ENCODE measurements at regions not wholly inside any gene's neighbourhood (a gene's known extent, or its start where the extent isn't known, plus 50 kb on each side); places are given as distances from the start of the nearest gene placed in this dataset.

DNA sequence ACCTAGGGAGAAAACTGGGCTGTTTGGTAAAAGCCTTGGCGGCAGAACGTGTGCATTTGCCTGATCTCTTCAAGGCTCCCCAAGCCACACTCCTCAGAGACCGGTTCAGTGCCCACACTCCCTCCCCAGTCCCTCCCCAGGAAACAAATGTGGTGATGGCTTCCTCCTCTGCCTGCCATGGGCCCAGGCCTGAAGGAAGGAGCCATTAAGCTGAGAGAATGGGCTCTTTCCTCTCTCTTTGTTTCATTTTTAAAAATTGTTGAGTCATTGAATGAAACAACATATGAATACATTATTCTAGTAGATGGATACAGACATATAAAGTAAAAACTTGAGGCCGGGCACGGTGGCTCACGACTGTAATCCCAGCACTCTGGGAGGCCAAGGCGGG is 50.6 kb upstream of the YWHAQ start:
- TF ChIP-seq, protein P1, sequence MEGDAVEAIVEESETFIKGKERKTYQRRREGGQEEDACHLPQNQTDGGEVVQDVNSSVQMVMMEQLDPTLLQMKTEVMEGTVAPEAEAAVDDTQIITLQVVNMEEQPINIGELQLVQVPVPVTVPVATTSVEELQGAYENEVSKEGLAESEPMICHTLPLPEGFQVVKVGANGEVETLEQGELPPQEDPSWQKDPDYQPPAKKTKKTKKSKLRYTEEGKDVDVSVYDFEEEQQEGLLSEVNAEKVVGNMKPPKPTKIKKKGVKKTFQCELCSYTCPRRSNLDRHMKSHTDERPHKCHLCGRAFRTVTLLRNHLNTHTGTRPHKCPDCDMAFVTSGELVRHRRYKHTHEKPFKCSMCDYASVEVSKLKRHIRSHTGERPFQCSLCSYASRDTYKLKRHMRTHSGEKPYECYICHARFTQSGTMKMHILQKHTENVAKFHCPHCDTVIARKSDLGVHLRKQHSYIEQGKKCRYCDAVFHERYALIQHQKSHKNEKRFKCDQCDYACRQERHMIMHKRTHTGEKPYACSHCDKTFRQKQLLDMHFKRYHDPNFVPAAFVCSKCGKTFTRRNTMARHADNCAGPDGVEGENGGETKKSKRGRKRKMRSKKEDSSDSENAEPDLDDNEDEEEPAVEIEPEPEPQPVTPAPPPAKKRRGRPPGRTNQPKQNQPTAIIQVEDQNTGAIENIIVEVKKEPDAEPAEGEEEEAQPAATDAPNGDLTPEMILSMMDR (IDR thresholded peaks at IDR 0.05; ENCODE audit: low read length, missing control alignments): no peak
- H3K4me3 ChIP-seq (replicated peaks; ENCODE audit: low read depth, low read length): no peak overlapping the region
- no peak for DNase-seq (ENCODE audit: low read depth)

DNA sequence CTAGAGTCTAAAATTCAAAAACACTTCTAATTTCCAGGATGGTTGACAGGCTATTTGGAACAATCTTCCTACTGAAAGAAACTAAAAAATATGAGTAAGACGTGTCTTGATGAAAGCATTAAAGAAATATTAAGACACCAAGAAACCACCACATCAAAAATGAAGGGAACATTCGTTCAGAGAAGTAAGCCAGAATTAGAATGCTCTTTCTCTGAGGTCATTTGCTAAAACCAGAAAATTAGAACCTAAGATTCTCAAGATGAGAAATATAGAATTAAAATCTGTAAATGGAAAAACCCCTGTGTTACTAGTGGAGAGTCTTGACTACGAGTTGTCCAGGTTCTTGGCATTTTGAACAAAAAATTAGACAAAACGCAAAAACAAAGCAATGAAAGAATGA is 54.8 kb upstream of the YWHAQ start:
- TF ChIP-seq, protein P1 (IDR thresholded peaks at IDR 0.05; ENCODE audit: low read length, missing control alignments): no peak

DNA sequence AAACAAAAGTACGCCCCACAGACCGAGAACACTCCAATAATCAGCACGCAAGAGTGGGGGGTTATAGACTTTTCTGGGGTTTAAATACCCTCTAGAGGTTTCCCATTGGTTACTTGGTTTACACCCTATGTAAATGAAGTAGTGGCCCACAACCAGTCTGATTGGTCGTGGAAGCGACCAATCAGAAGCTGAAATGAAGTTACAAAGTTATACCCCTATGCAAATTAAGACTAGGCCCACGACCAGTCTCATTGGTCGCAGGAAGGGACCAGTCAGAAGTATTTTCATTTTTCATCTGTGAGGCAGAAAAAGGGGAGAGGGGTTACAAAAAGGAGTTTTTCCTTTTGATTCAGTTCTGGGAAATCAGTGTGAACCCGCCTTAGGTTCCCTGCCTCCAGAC is 55.3 kb upstream of the YWHAQ start:
- H3K4me3 ChIP-seq (replicated peaks; ENCODE audit: low read depth, low read length): no peak overlapping the region
- TF ChIP-seq, protein P1 (IDR thresholded peaks at IDR 0.05; ENCODE audit: low read length, missing control alignments): no peak
- DNase-seq (ENCODE audit: low read depth): no peak

More for the DNA sequence above, 54.8 kb upstream of the YWHAQ start:
- no peak for DNase-seq (ENCODE audit: low read depth)
- H3K4me3 ChIP-seq (replicated peaks; ENCODE audit: low read depth, low read length): no peak overlapping the region

DNA sequence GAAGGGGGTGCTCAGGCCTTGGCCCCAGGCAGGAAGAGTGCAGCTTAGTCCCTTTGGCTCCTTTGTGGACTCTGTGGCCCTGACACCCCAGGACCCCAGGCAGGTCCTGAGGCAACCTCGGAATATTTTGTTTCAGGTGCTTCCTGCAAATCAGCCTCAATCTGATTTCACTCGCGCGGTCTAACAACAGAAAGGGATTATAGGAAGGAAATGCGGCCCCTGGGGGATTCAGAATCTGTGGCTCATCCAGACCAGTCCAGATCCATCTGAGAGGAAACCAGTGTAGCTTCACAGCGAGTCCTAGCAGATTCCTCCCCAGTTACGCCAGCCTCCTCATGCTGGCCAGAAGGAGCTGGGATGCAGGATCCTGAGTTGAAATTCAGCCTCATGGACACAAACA is 59.5 kb upstream of the YWHAQ start:
- no peak overlapping the region for H3K4me3 ChIP-seq (replicated peaks; ENCODE audit: low read depth, low read length)
- TF ChIP-seq, protein P1 (IDR thresholded peaks at IDR 0.05; ENCODE audit: low read length, missing control alignments): no peak
- no peak for DNase-seq (ENCODE audit: low read depth)

DNA sequence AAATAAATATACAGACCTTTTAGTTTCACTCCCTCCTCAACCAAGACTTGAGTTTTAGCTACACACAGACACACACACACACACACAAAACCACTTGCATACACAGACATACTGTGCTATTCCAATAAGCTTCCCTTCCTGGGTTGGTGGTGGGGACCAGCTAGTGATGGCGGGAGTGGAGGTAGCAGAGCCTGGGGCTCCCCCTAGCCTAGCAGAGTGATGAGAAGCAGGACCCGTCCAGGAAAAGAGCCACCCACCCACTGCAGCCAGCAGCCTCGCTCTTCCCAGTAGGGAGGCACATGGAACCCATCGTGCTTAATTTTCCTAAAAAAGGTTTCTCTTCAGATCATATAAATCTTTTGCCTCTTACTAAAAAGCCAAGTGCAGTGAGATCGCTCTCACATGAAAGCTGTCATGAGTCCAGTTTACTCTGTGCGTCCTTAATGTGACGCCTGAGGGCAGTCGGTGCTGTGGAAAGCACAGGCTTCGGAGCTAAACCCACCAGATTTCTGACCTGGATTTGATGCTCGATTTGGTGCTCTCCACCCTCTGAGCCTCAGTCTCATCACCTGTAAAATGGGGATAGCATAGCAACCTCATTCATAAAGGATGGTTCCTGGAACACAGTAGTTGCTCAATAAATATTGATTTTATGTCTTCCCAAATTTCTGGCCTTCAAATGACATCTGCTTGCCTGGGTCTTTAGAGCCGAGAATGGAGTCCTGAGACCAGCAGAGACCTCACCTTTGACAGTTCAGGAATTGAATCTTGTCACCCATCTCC is 60.1 kb upstream of the YWHAQ start:
- no peak for DNase-seq (ENCODE audit: low read depth)
- no peak overlapping the region for H3K4me3 ChIP-seq (replicated peaks; ENCODE audit: low read depth, low read length)
- TF ChIP-seq, protein P1 (IDR thresholded peaks at IDR 0.05; ENCODE audit: low read length, missing control alignments): no peak

DNA sequence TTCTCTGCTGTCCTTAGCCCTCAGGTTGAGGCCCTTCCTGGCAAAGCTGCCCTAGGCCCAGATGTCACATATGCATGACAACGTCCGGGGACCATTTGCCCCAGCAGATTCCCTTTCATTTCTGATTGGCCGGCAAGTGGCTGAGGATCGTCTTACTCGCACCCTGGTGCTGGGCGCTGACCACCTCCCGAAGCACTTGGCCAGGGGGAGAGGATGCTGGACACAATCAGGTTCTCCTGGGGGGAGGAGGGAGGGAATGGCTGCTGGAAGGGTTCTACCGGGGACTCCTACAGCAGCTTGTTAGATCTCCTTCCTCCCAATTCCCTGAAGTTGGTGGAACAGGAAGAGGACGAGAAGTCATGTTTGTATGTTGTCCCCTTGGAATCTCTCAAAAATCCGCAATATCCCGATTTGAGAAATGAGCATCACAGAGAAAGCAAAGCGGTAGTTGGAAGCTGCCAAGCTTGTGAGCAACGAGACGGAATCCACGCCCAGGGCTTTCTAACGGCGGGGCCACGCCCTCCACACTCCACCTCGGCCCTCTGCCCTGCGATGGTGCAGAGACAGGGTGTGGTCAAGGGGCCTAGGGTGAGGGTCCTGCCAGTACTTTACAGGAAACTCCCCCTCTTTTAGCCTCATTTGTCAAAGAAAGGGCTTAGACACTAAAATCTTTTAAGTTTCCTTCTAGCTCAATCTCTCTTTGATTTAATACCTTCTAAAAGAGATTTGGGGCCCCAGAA is 61.8 kb upstream of the YWHAQ start:
- DNase-seq (ENCODE audit: low read depth): no peak
- no peak overlapping the region for H3K4me3 ChIP-seq (replicated peaks; ENCODE audit: low read depth, low read length)
- TF ChIP-seq, protein P1 (IDR thresholded peaks at IDR 0.05; ENCODE audit: low read length, missing control alignments): no peak

All from fibroblast of pulmonary artery (primary cell).